ENCODE measurements at regions not wholly inside any gene's neighbourhood (a gene's known extent, or its start where the extent isn't known, plus 50 kb on each side); places are given as distances from the start of the nearest gene placed in this dataset.

- no peaks in the 10 kb centered on the region for H3K9me3 ChIP-seq
- H3K27me3 ChIP-seq = no peaks in the 10 kb centered on the region
- TF ChIP-seq CTCF (IDR thresholded peaks at IDR 0.05) = no peak
- H3K4me3 ChIP-seq (ENCODE audit: low read depth in 1 of 2, low read length in 1 of 2) = no peak overlapping the region
- H3K4me1 ChIP-seq (ENCODE audit: control insufficient read depth in 1 of 2, insufficient read depth in 1 of 2, low read depth in 1 of 2, low read length in 1 of 2) = no peaks in the 10 kb centered on the region
- no peaks in the 10 kb centered on the region for H3K36me3 ChIP-seq
- no peak overlapping the region for H3K27ac ChIP-seq
Observed at GRCh38 chr10:109007514-109007913, 915.8 kb downstream of the XPNPEP1 start.

GRCh38 chr10:108990441-108990840 is 932.9 kb downstream of the XPNPEP1 start:
- Histone ChIP-seq H3K4me3 (ENCODE audit: low read depth in 1 of 2, low read length in 1 of 2) (no peak overlapping the region), H3K27ac (no peak overlapping the region), H3K27me3 (no peaks in the 10 kb centered on the region), H3K36me3 (no peaks in the 10 kb centered on the region), H3K9me3 (no peaks in the 10 kb centered on the region), H3K4me1 (ENCODE audit: control insufficient read depth in 1 of 2, insufficient read depth in 1 of 2, low read depth in 1 of 2, low read length in 1 of 2) (no peaks in the 10 kb centered on the region)
- TF ChIP-seq CTCF (IDR thresholded peaks at IDR 0.05) = no peak

GRCh38 chr10:108989976-108990375 is 933.3 kb downstream of the XPNPEP1 start:
- no peak for TF ChIP-seq CTCF (IDR thresholded peaks at IDR 0.05)
- H3K36me3 ChIP-seq = no peaks in the 10 kb centered on the region
- no peak overlapping the region for H3K27ac ChIP-seq
- H3K4me1 ChIP-seq (ENCODE audit: control insufficient read depth in 1 of 2, insufficient read depth in 1 of 2, low read depth in 1 of 2, low read length in 1 of 2) = no peaks in the 10 kb centered on the region
- H3K9me3 ChIP-seq = no peaks in the 10 kb centered on the region
- no peak overlapping the region for H3K4me3 ChIP-seq (ENCODE audit: low read depth in 1 of 2, low read length in 1 of 2)
- no peaks in the 10 kb centered on the region for H3K27me3 ChIP-seq

- no peak overlapping the region for H3K27ac ChIP-seq
- no peaks in the 10 kb centered on the region for H3K27me3 ChIP-seq
- no peak overlapping the region for H3K4me3 ChIP-seq (ENCODE audit: low read depth in 1 of 2, low read length in 1 of 2)
- no peaks in the 10 kb centered on the region for H3K9me3 ChIP-seq
- TF ChIP-seq CTCF (IDR thresholded peaks at IDR 0.05) = no peak
- H3K36me3 ChIP-seq = no peaks in the 10 kb centered on the region
- H3K4me1 ChIP-seq (ENCODE audit: control insufficient read depth in 1 of 2, insufficient read depth in 1 of 2, low read depth in 1 of 2, low read length in 1 of 2) = no peaks in the 10 kb centered on the region
Observed at GRCh38 chr10:108982159-108982558, 941.2 kb downstream of the XPNPEP1 start.

- H3K27ac ChIP-seq = no peak overlapping the region
- H3K4me1 ChIP-seq (ENCODE audit: control insufficient read depth in 1 of 2, insufficient read depth in 1 of 2, low read depth in 1 of 2, low read length in 1 of 2) = no peaks in the 10 kb centered on the region
- no peak for TF ChIP-seq CTCF (IDR thresholded peaks at IDR 0.05)
- no peaks in the 10 kb centered on the region for H3K36me3 ChIP-seq
- H3K4me3 ChIP-seq (ENCODE audit: low read depth in 1 of 2, low read length in 1 of 2) = no peak overlapping the region
- no peaks in the 10 kb centered on the region for H3K9me3 ChIP-seq
- H3K27me3 ChIP-seq = no peaks in the 10 kb centered on the region
Observed at GRCh38 chr10:108980869-108981268, 942.4 kb downstream of the XPNPEP1 start.

GRCh38 chr10:108975459-108976058 is 947.8 kb downstream of the XPNPEP1 start:
- TF ChIP-seq CTCF (IDR thresholded peaks at IDR 0.05) = no peak
- Histone ChIP-seq H3K4me3 (ENCODE audit: low read depth in 1 of 2, low read length in 1 of 2) (no peak overlapping the region), H3K36me3 (no peaks in the 10 kb centered on the region), H3K27ac (no peak overlapping the region), H3K4me1 (ENCODE audit: control insufficient read depth in 1 of 2, insufficient read depth in 1 of 2, low read depth in 1 of 2, low read length in 1 of 2) (no peaks in the 10 kb centered on the region), H3K9me3 (no peaks in the 10 kb centered on the region), H3K27me3 (no peaks in the 10 kb centered on the region)
